A673 (cell line): ENCODE measurements at regions not wholly inside any gene's neighbourhood (a gene's known extent, or its start where the extent isn't known, plus 50 kb on each side); places are given as distances from the start of the nearest gene placed in this dataset.

Source experiments
- CTCF ChIP-seq: fragments of 300-800, 200-600 bp; sonication (generic); conservative IDR thresholded peaks from 2 replicates; pipeline ENCODE4 v1.5.1; 2017; ENCODE audit warnings: low read depth, mild to moderate bottlenecking, antibody characterized with exemption, low read length, moderate library complexity, mixed read lengths
- EZH2 ChIP-seq: fragments of 200-600 bp; sonication (generic); IDR thresholded peaks from 2 replicates; pipeline ENCODE4 v1.6.1; 2017; ENCODE audit warnings: borderline replicate concordance, low read depth, mild to moderate bottlenecking, mixed read lengths, antibody characterized with exemption, low read length; ENCODE audit not compliant: poor library complexity, severe bottlenecking

- TF ChIP-seq CTCF (no peak), EZH2 (no peak)
Measured at GRCh38 chr6:168941036-168941435, 312.6 kb downstream of the THBS2 start.
